ENCODE measurements at regions not wholly inside any gene's neighbourhood (a gene's known extent, or its start where the extent isn't known, plus 50 kb on each side); places are given as distances from the start of the nearest gene placed in this dataset.

DNA sequence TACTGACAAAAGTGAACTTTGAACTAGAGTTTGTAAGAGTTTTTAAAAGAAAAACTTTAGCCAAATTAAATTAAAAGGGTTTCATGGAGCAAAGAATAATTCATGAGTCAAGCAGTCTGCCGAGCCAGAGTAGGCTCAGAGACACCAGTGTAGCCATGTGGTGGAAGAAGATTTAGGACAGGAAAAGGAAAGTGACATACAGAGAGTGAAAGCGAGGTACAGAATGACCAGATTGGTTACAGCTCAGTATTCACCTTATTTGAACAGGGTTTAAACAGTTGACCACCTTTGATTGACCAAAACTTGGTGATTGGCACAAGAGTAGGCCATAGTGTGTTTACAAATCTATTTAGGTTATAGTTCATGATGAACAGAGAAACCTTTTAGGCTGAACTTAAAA lies 377.8 kb downstream of the KLHL4 start:
- POLR2A ChIA-PET: no interaction called here
- CTCF ChIA-PET: no interaction called here
- Mint-ChIP-seq H3K27me3 (ENCODE audit: low read depth) (no peaks in the 10 kb centered on the region), H3K9me3 (no peaks in the 10 kb centered on the region), H3K36me3 (no peaks in the 10 kb centered on the region), H3K27ac (no peak overlapping the region), H3K4me3 (no peak overlapping the region), H3K4me1 (0 out of 2 replicates have a peak, but pooled peaks cover 3% of the 10 kb centered on the region)
- no peak for DNase-seq (ENCODE audit: low spot score)
- TF ChIP-seq, protein P1, sequence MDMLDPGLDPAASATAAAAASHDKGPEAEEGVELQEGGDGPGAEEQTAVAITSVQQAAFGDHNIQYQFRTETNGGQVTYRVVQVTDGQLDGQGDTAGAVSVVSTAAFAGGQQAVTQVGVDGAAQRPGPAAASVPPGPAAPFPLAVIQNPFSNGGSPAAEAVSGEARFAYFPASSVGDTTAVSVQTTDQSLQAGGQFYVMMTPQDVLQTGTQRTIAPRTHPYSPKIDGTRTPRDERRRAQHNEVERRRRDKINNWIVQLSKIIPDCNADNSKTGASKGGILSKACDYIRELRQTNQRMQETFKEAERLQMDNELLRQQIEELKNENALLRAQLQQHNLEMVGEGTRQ (CRISPR knock-in tag; IDR thresholded peaks at IDR 0.05): no peak
- TF ChIP-seq ZNF396 (CRISPR knock-in tag; IDR thresholded peaks at IDR 0.05; ENCODE audit: borderline replicate concordance) (no peak), CBFB (CRISPR knock-in tag; IDR thresholded peaks at IDR 0.05; ENCODE audit: low read depth) (no peak), ZNF232 (CRISPR knock-in tag; IDR thresholded peaks at IDR 0.05) (no peak), NFE2L1 (CRISPR knock-in tag; IDR thresholded peaks at IDR 0.05) (no peak)
- TF ChIP-seq, protein P2, sequence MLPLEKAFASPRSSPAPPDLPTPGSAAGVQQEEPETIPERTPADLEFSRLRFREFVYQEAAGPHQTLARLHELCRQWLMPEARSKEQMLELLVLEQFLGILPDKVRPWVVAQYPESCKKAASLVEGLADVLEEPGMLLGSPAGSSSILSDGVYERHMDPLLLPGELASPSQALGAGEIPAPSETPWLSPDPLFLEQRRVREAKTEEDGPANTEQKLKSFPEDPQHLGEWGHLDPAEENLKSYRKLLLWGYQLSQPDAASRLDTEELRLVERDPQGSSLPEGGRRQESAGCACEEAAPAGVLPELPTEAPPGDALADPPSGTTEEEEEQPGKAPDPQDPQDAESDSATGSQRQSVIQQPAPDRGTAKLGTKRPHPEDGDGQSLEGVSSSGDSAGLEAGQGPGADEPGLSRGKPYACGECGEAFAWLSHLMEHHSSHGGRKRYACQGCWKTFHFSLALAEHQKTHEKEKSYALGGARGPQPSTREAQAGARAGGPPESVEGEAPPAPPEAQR (CRISPR knock-in tag; IDR thresholded peaks at IDR 0.05): no peak
- TF ChIP-seq, protein P3, sequence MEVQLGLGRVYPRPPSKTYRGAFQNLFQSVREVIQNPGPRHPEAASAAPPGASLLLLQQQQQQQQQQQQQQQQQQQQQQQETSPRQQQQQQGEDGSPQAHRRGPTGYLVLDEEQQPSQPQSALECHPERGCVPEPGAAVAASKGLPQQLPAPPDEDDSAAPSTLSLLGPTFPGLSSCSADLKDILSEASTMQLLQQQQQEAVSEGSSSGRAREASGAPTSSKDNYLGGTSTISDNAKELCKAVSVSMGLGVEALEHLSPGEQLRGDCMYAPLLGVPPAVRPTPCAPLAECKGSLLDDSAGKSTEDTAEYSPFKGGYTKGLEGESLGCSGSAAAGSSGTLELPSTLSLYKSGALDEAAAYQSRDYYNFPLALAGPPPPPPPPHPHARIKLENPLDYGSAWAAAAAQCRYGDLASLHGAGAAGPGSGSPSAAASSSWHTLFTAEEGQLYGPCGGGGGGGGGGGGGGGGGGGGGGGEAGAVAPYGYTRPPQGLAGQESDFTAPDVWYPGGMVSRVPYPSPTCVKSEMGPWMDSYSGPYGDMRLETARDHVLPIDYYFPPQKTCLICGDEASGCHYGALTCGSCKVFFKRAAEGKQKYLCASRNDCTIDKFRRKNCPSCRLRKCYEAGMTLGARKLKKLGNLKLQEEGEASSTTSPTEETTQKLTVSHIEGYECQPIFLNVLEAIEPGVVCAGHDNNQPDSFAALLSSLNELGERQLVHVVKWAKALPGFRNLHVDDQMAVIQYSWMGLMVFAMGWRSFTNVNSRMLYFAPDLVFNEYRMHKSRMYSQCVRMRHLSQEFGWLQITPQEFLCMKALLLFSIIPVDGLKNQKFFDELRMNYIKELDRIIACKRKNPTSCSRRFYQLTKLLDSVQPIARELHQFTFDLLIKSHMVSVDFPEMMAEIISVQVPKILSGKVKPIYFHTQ (CRISPR knock-in tag; IDR thresholded peaks at IDR 0.05): no peak
- no peak for ATAC-seq

DNA sequence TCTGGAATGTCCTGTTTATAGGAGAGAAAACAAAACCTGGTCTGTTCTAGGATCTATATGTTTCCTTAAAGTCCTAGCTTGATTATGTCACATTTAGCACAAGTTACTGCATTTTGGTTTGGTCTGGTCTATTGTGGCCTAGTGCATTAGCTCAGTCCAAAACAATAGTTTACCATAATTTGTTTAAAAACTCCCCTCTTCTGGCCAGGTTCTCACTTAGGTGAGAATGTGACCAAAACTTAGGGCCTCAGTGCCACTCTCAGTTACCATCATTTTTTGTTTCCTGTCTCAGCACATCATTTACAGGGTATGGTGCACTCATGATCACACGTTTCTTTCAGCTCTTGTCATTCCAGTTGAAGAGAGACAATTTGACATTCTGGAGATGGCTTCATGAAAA lies 378.5 kb downstream of the KLHL4 start:
- CTCF ChIA-PET: no interaction called here
- DNase-seq (ENCODE audit: low spot score) (no peak), ATAC-seq (no peak)
- no peaks in the 10 kb centered on the region for H3K36me3 Mint-ChIP-seq
- H3K27ac Mint-ChIP-seq: no peak overlapping the region
- H3K4me1 Mint-ChIP-seq: 0 out of 2 replicates have a peak, but pooled peaks cover 3% of the 10 kb centered on the region
- peaks cover 4% of the 10 kb centered on the region for H3K9me3 Mint-ChIP-seq
- POLR2A ChIA-PET: no interaction called here
- H3K27me3 Mint-ChIP-seq (ENCODE audit: low read depth): no peaks in the 10 kb centered on the region
- TF ChIP-seq GABPB1 (CRISPR knock-in tag; IDR thresholded peaks at IDR 0.05): no peak
- TF ChIP-seq ZNF671 (CRISPR knock-in tag; IDR thresholded peaks at IDR 0.05): no peak
- TF ChIP-seq, protein P4, sequence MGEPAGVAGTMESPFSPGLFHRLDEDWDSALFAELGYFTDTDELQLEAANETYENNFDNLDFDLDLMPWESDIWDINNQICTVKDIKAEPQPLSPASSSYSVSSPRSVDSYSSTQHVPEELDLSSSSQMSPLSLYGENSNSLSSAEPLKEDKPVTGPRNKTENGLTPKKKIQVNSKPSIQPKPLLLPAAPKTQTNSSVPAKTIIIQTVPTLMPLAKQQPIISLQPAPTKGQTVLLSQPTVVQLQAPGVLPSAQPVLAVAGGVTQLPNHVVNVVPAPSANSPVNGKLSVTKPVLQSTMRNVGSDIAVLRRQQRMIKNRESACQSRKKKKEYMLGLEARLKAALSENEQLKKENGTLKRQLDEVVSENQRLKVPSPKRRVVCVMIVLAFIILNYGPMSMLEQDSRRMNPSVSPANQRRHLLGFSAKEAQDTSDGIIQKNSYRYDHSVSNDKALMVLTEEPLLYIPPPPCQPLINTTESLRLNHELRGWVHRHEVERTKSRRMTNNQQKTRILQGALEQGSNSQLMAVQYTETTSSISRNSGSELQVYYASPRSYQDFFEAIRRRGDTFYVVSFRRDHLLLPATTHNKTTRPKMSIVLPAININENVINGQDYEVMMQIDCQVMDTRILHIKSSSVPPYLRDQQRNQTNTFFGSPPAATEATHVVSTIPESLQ (CRISPR knock-in tag; IDR thresholded peaks at IDR 0.05): no peak
- no peak for TF ChIP-seq FOXP1 (CRISPR knock-in tag; IDR thresholded peaks at IDR 0.05; ENCODE audit: borderline replicate concordance)
- TF ChIP-seq ZNF138 (CRISPR knock-in tag; conservative IDR thresholded peaks at IDR 0.05): no peak
- TF ChIP-seq, protein P5, sequence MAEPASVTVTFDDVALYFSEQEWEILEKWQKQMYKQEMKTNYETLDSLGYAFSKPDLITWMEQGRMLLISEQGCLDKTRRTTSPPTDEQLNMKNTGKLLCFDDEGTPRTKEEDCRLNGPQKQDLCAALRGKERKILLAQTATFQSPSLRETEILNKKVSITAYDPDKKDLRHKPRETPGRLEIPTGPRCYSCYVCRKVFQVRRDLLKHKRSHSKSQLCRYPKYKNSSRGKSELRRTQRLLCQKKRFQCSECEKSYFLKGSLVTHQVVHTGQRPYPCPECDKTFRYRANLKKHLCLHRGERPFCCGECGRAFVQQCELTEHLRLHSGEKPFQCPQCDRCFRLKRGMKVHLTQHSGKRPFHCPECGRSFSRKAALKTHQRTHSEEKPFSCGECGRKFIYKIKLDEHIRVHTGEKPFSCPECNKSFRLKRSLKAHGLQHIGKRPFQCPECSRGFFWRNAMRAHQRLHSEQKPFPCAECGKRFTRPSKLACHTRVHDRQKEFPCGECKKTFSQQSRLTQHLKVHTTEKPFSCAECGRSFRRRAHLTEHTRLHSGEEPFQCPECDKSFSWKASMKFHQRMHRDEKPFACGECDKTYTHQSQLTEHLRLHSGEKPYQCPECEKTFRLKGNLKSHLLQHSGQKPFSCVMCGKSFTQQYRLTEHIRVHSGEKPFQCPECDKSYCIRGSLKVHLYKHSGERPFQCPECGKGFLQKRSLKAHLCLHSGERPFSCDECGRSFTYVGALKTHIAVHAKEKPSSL (CRISPR knock-in tag; conservative IDR thresholded peaks at IDR 0.05): no peak
- TF ChIP-seq, protein P6, sequence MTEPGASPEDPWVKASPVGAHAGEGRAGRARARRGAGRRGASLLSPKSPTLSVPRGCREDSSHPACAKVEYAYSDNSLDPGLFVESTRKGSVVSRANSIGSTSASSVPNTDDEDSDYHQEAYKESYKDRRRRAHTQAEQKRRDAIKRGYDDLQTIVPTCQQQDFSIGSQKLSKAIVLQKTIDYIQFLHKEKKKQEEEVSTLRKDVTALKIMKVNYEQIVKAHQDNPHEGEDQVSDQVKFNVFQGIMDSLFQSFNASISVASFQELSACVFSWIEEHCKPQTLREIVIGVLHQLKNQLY (CRISPR knock-in tag; IDR thresholded peaks at IDR 0.05): no peak
- TF ChIP-seq MXD4 (CRISPR knock-in tag; IDR thresholded peaks at IDR 0.05; ENCODE audit: borderline replicate concordance): no peak
- no peak for TF ChIP-seq FOXJ3 (CRISPR knock-in tag; IDR thresholded peaks at IDR 0.05; ENCODE audit: borderline replicate concordance)
- H3K4me3 Mint-ChIP-seq: no peak overlapping the region

Measured in WTC11 (cell line).